ENCODE measurements at regions not wholly inside any gene's neighbourhood (a gene's known extent, or its start where the extent isn't known, plus 50 kb on each side); places are given as distances from the start of the nearest gene placed in this dataset.
"Not testable (repeated sequence)": the region's sequence is repeated elsewhere in the genome, so short reads cannot be mapped to it uniquely, and the experiment has no call there.

DNA sequence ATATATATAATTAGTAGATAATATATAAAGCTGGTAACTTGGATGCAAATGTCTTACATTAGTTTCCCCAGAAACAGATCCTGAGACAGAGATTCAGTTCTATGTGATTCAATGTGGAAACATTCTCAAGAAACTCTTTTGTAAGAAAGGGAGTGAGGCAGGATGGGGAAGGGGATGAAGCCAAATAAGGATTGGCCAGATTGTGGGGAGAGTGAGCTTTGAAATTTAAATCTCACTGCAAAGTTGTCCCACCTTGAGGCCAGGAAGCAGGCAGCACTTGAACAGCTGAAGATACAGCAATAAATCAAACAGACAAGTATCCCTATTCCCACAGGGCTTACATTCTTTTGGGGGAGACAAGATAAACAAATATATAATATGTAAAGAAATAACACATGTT, 126.3 kb upstream of the HEY2 start:
- no peak for DNase-seq (ENCODE audit: low spot score)
- in situ Hi-C loops (cut with HindIII; ENCODE audit: low sequenced_read_pairs) = no loop called here

- in situ Hi-C loops (cut with HindIII; ENCODE audit: low sequenced_read_pairs) = no loop called here
- peak; percentile 65 for DNase-seq (ENCODE audit: low spot score)
Observed at GRCh38 chr6:125631165-125631564, 118.3 kb upstream of the HEY2 start.

GRCh38 chr6:125636011-125636410, 113.4 kb upstream of the HEY2 start:
- in situ Hi-C loops (cut with HindIII; ENCODE audit: low sequenced_read_pairs) = not testable (repeated sequence)

GRCh38 chr6:125636671-125637070, 112.8 kb upstream of the HEY2 start:
- DNase-seq (ENCODE audit: low spot score) = no peak
- in situ Hi-C loops (cut with HindIII; ENCODE audit: low sequenced_read_pairs) = no loop called here

More at GRCh38 chr6:125636011-125636410, 113.4 kb upstream of the HEY2 start:
- DNase-seq (ENCODE audit: low spot score) = not testable (repeated sequence)

DNA sequence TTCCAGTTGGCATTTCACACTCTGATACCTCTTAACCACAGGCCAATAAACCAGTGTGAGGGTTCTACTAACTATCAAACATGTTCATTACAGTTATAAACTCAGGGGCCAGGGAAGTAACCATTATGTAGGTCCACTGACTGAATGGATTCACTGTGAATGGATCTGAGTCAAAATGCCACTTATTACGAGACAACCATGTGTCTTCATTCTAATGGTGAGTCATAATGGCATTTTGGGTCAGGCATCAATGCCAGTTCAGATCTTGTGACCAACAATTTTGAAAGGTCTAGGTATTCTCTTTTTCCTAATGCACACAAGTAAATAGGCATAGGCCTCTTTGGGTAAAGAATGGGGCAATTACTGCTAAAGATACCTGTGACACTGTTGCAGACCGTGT, 112.2 kb upstream of the HEY2 start:
- in situ Hi-C loops (cut with HindIII; ENCODE audit: low sequenced_read_pairs) = no loop called here
- DNase-seq (ENCODE audit: low spot score) = no peak

GRCh38 chr6:125639466-125640020, 109.9 kb upstream of the HEY2 start:
- in situ Hi-C loops (cut with HindIII; ENCODE audit: low sequenced_read_pairs) = no loop called here

DNA sequence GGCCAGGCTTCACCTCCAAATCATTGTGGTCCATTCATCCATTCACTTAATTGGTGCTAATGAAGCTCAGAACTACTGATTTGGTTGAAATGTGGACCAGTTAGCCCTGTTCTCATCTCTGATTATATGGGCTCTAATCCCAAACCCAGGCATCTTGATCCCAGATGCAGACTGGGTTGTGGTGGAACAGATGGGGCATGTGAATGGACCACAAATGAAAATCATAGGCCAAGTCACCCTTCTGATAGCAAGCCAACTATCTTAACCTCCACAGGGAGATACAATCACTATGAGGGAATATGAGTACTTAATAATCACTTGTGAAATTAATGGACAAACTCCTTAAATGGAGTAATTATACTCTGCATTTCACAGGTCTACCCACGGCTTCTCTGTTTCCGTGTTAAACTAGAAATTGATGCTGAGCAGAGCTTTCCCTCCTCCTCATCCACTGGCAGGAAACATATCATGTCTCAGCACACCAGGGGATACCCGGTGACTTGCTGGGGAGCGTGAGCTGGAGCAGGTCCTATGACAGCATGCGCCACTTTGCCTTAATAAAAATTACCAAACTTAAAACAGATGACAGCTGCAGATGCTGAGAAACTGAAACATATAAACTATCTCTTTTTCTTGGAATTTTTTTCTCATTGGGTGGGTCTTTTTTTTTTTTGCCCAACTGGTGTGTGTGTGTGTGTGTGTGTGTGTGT, 108.8 kb upstream of the HEY2 start:
- no peak for DNase-seq (ENCODE audit: low spot score)
- in situ Hi-C loops (cut with HindIII; ENCODE audit: low sequenced_read_pairs) = no loop called here

More at GRCh38 chr6:125639466-125640020, 109.9 kb upstream of the HEY2 start:
- no peak for DNase-seq (ENCODE audit: low spot score)

DNA sequence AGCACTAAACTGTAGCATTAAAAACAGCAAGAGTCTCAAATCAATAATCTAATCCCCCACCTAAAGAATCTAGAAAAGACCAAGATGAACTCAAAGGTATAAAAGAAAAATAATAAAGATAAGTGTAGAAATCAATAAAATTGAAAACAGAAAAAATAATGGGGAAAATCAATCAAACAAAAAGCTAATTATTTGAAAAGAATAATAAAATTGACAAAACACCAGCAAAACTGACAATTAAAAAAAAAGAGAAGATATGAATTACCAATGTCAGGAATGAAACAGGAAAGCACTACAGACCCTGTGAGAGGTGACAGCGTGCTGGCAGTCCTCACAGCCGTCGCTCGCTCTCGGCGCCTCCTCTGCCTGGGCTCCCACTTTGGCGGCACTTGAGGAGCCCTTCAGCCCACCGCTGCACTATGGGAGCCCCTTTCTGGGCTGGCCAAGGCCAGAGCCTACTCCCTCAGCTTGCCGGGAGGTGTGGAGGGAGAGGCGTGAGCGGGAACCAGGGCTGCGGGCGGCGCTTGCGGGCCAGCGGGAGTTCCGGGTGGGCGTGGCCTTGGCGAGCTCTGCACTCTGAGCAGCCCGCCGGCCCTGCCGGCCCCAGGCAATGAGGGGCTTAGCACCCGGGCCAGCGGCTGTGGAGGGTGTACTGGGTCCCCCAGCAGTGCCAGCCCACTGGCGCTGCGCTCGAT, 105.3 kb upstream of the HEY2 start:
- DNase-seq (ENCODE audit: low spot score); in situ Hi-C loops (cut with HindIII; ENCODE audit: low sequenced_read_pairs): not testable (repeated sequence)

DNA sequence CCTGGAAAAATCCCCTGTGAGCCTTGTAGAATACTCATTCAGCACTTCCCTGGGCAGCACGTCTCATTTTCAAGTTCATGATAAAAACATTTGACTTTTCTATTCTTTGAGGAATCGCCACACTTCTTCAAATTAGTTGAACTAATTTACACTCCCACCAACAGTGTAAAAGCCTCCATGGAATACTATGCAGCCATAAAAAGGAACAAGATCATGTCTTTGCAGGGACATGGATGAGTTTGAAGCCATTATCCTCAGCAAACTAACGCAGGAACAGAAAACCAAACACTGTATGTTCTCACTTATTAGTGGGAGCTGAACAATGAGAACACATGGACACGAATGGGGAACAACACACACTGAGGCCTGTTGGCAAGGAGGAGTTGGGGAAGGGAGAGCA, 102.0 kb upstream of the HEY2 start:
- in situ Hi-C loops (cut with HindIII; ENCODE audit: low sequenced_read_pairs) = no loop called here
- DNase-seq (ENCODE audit: low spot score) = no peak

DNA sequence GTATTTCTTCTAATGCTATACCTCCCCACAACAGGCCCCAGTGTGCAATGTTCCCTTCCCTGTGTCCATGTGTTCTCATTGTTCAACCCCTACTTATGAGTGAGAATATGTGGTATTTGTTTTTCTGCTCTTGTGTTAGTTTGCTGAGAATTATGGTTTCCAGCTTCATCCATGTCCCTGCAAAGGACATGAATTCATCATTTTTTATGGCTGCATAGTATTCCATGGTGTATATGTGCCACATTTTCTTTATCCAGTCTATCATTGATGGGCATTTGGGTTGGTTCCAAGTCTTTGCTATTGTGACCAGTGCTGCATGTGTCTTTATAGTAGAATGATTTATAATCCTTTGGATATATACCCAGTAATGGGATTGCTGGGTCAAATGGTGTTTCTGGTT, 95.7 kb upstream of the HEY2 start:
- in situ Hi-C loops (cut with HindIII; ENCODE audit: low sequenced_read_pairs); DNase-seq (ENCODE audit: low spot score): not testable (repeated sequence)

- in situ Hi-C loops (cut with HindIII; ENCODE audit: low sequenced_read_pairs) = no loop called here
- DNase-seq (ENCODE audit: low spot score) = no peak
Observed at GRCh38 chr6:125655511-125655910, 93.9 kb upstream of the HEY2 start.

DNA sequence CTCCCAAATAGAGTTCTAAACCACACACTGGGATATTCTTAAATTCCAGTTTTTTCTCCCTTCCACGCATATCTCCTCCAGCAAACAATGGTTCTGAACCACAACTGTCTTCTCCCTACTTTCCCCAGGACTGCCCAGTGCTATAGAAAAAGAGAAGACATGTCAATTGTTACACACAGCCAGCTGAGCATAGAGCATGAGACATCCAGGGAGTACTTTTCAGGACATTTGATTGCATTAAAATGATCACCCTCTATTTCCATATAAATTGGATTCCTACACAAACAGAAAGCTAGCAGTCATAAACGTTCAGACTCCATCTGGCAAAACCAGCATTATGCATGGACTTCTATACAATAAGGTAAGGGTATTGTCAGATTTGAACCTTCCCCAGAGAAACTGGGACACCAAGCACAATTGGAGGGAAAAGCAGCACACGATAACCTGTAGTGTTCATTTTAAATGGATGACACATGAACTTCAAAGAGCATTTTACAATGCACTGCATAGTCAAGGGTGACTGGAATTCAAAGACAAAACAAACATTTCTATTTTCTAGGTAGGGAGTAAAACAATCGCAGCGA, 93.1 kb upstream of the HEY2 start:
- no peak for DNase-seq (ENCODE audit: low spot score)
- in situ Hi-C loops (cut with HindIII; ENCODE audit: low sequenced_read_pairs) = no loop called here

DNA sequence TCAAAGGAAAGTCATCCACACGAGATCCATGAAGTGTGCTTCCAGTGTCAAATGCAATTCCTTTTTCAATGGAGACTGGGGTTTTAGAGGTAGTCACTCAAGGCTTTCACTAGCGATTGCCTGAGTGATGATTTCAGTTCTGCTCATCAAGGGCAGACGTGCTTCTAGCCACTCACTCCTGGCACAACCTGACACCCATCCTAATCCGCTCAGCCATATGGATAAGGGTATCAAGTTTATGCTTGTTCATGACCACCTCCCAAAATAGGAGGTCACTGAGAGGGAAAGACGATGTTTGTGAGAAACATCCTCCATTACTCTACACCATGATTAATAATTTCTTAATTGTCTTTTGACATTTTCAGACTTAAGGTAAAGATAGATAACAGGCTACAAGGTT, 91.3 kb upstream of the HEY2 start:
- in situ Hi-C loops (cut with HindIII; ENCODE audit: low sequenced_read_pairs) = no loop called here
- no peak for DNase-seq (ENCODE audit: low spot score)

DNA sequence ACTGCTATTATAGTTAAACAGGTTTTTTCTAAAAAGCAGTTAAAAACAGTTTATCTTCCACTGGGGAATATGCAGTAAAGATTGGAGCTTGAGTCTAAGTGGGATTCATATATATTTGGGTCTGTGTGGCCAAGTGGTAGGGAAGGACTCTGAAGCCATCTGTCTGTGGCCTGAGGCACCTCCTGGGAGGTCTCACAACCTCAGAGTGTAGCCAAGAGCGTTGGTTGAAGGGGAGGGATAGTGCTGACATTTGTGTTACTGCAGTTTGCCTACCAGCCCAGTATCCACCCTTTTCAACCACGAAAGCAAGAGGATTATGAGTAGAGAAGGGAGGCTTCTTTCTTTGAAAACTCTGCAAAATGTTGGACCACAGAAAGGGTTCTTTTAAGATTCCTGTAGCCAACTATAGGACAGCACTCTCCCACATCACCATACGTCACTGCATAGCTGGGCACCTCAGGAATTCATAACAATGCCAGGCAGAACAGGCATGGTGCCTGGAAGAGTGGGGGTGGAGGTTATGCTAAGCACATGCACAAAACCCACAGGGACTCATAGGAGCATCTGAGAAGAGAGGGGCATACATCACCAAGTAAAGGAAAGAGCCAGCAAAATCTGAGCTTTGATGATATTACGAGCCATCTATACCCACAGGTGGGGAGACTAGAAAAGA, 90.5 kb upstream of the HEY2 start:
- DNase-seq (ENCODE audit: low spot score) = peak; percentile 13
- in situ Hi-C loops (cut with HindIII; ENCODE audit: low sequenced_read_pairs) = no loop called here

DNA sequence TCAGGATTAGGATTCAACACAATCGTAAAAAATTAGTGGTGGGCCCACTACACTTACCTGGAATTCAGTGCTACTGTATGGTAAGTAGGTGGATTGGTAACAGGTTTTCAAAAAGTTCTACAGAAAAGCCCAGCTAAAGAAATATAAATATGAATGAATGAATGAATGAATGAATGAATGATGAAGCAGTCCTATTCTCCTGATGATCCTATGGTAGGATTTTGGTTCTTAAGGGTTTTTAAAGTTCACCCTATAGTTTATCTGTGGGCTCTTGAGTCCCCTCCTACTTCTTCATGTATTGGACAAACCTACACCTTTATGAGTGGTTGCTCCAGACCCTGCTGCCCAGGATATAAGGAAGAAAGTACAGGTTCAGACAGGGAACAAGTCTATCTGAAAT, 89.5 kb upstream of the HEY2 start:
- no peak for DNase-seq (ENCODE audit: low spot score)
- in situ Hi-C loops (cut with HindIII; ENCODE audit: low sequenced_read_pairs) = no loop called here

DNA sequence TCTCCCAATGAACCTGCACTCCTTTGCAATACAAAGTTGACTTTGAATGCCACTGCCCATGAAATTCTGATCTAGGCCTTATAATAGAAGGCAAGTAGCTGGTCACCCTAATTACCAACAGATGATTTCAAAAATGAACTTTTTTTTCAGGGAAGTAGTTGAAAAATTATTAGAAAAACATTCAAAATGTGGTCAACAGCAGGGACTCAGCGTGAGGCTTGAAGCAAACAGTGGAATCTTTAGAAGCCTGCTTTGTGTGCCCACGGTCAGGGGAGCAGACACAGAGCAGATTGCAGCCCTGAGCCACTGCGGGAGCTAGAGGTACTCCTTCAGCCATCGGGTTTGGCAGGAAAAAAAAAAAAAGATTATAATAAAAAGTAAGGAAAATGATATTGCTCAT, 87.1 kb upstream of the HEY2 start:
- peak; percentile 20 for DNase-seq (ENCODE audit: low spot score)
- in situ Hi-C loops (cut with HindIII; ENCODE audit: low sequenced_read_pairs) = no loop called here

- in situ Hi-C loops (cut with HindIII; ENCODE audit: low sequenced_read_pairs) = no loop called here
- no peak for DNase-seq (ENCODE audit: low spot score)
Observed at GRCh38 chr6:125665295-125665814, 84.1 kb upstream of the HEY2 start.

DNA sequence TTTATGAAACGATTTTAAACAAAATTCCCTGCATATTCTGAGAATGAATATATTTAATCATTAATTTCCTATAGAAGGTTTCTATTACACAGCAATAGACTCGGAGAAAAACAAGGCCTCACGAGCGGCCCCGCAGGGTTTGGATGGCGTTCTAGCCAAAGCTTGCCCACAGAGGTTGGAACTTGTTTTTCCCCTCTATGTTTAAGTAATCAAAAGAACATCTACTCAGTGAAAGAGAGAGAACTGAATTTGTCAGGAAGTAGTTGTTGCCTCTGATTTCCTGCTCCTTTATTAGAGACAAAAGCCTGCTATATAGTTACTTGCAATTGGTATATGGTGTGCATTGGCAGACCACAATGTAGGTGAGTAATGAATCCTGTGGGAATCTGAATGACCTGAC, 82.1 kb upstream of the HEY2 start:
- in situ Hi-C loops (cut with HindIII; ENCODE audit: low sequenced_read_pairs) = no loop called here
- no peak for DNase-seq (ENCODE audit: low spot score)

- no peak for DNase-seq (ENCODE audit: low spot score)
- in situ Hi-C loops (cut with HindIII; ENCODE audit: low sequenced_read_pairs) = no loop called here
Observed at GRCh38 chr6:125668071-125668470, 81.4 kb upstream of the HEY2 start.

GRCh38 chr6:125670568-125670967, 78.9 kb upstream of the HEY2 start:
- in situ Hi-C loops (cut with HindIII; ENCODE audit: low sequenced_read_pairs) = no loop called here
- no peak for DNase-seq (ENCODE audit: low spot score)

Measured in G401 (cell line).